ENCODE measurements at regions not wholly inside any gene's neighbourhood (a gene's known extent, or its start where the extent isn't known, plus 50 kb on each side); places are given as distances from the start of the nearest gene placed in this dataset.

DNA sequence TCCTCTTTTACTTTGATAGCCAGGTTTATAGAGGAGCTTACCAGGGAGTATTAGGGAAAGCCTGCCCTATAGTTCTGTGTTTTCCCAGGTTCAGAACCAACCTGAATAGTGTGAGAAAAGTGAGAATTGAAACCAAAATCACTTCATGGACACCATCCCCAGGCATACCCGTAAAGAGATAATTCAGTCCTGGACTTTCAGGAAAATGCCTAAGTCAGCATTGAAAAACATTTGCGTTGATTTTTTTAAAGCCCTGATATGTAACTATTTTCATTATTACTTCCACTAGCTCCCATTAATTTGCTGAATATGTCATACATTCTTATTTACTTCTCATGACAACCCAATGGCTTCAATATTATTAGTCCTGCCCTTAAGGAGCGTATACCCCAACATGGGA is 77.4 kb upstream of the TCF21 start:
- TF ChIP-seq, protein P1, sequence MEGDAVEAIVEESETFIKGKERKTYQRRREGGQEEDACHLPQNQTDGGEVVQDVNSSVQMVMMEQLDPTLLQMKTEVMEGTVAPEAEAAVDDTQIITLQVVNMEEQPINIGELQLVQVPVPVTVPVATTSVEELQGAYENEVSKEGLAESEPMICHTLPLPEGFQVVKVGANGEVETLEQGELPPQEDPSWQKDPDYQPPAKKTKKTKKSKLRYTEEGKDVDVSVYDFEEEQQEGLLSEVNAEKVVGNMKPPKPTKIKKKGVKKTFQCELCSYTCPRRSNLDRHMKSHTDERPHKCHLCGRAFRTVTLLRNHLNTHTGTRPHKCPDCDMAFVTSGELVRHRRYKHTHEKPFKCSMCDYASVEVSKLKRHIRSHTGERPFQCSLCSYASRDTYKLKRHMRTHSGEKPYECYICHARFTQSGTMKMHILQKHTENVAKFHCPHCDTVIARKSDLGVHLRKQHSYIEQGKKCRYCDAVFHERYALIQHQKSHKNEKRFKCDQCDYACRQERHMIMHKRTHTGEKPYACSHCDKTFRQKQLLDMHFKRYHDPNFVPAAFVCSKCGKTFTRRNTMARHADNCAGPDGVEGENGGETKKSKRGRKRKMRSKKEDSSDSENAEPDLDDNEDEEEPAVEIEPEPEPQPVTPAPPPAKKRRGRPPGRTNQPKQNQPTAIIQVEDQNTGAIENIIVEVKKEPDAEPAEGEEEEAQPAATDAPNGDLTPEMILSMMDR (IDR thresholded peaks at IDR 0.05; ENCODE audit: low read depth, low read length, poor library complexity, severe bottlenecking) = no peak
- TF ChIP-seq EZH2phosphoT487 (IDR thresholded peaks at IDR 0.05; ENCODE audit: borderline replicate concordance, low read length) = no peak
